ENCODE measurements at regions not wholly inside any gene's neighbourhood (a gene's known extent, or its start where the extent isn't known, plus 50 kb on each side); places are given as distances from the start of the nearest gene placed in this dataset.

DNA sequence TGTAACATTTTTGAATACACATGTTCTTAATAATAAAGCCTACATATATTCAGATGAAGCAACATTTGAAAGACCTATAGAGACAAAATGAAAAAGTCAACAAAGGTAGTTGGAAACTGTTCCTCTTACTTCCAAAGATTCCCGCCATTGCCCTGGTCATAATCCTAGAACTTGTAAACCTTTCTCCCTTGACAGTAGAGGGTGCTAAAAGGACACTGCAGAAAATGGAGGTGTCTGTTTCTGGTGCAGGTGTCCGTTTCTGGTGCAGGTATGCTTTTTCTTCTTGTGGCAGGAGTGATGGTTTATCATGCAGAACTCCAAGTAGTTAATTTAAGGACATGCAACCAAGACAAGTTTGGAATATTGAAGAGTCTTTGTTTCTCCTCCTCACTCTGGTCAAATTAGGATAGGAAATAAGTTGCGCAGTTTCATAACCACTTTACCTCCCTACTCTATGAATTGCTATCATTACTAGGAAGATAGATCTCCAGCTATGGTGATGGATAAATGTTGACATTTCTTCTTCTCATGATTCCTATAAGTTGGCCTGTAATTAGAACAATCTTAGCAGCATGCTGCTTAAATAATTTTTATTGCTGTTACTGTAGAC lies 56.0 kb upstream of the FAM174A start:
- DNase-seq: no peak

- no peak for DNase-seq
Observed at GRCh38 chr5:100472091-100472490, 63.1 kb upstream of the FAM174A start.

DNA sequence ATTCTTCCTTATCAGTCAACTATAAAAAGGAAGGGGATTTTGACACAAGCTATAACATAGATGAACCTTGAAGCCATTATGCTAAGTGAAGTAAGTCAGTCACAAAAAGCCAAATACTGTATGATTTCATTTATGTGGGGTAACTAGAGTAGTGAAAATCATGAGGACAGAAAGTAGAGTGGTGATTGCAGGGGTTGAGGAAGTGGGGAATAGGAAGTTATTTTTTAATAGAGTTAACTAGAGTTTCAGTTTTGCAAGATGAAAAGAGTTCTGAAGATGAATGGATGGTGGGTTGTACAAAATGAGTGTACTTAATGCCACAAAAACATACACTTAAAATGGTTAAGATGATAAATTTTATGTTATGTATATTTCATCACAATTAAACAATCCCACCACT lies 65.4 kb upstream of the FAM174A start:
- DNase-seq: no peak

- DNase-seq: no peak
Observed at GRCh38 chr5:100464418-100464817, 70.8 kb upstream of the FAM174A start.

GRCh38 chr5:100456615-100457014 lies 78.6 kb upstream of the FAM174A start:
- DNase-seq: no peak

DNA sequence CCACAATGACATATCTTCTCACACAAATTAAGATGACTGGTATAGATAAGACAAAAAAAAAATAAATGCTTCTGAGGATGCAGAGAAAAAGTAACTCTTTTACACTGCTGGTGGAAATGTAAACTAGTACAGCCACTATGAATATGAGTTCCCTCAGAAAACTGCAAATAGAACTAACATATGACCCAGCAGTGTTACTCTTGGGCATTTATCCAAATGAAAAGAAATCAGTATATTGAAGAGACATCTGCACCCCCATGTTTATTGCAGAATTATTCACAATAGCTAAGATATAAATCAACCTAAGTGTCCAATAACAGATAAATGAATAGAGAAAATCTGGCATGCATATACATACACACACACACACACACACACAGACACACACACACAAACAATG lies 83.0 kb upstream of the FAM174A start:
- peak in 1 of 2 donors; percentile 15 for DNase-seq

DNA sequence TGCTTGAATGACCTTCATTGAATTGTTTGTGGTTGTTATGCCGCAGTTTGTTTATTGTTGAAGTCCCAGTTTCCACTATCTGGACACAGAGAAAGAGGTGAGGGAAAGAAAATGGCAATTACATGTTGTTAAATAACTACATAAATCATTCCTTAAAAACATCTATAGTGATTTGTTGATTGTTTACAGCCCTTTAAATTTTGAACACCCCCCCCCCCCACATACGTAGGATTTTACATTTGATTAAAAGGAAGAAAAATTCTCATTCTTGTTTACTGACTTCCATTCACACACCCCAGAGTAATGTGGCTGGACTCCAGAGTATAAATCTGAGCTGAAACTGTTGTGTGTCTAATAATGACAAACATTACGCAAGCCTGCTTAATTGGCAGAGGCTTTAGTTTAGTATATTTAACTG lies 87.1 kb upstream of the FAM174A start:
- DNase-seq: peak; percentile 62 to 70

- DNase-seq: no peak
Observed at GRCh38 chr5:100446879-100447430, 88.2 kb upstream of the FAM174A start.

GRCh38 chr5:100444961-100445360 lies 90.2 kb upstream of the FAM174A start:
- no peak for DNase-seq

- DNase-seq: no peak
Observed at GRCh38 chr5:100434815-100435214, 100.4 kb upstream of the FAM174A start.

DNA sequence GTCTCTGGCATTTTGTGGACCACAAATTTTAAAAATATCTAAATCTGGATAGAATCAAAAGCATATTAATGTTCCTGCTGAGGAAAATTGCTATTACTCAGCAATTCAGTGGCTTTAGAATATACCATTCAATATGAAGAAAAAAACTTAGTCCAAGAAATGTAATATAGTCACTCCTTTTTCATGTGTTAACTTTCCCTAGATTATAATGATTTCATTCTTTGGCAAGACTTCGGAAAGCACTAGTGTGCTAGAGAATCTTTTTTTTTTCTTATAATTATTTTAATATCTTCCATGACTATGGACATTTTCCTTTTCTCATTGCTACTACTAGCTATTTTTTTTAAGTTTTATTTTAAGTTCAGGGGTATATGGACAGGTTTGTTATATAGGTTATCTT lies 102.4 kb upstream of the FAM174A start:
- no peak for DNase-seq

DNA sequence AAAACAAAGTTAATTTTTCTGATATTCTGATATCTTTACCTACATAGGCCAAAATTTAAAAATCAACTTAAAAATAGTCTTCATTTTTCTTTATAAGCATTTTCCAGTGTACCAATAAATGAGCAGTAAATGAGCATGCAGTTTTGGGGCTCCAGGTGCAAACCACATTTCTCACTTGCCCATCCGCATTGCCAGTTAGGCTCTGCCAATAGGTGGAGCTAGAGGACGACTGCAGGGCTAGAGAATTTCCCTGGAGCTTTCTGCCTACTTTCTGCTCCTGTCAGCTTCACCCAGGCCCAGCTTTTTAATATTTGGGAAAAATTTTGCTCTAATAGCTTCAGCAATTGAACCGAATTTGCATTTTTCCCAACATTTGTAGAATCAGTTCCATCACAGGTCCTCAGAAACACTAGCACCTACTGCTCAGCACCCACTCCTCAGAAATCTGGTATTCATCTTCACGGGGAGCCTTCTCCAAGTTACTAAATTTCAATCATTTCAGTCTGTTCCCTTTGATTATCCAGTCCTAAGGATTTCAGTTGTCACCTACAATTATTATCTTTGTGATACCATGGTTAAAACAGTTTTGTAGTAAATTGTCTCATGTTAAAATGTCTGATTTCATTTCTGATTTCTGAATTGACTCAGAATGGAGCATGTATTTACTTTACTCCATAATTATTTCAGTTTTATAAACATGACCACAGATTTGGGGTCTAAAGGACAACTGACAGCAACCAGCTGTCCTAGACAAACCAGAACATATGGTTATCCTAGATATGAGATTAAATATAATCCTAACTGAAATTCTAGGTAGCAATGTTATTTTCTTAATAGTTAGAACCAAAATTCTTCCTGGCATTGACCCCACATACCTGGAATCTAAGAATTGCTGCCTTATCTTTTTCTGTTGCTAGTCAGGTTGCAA lies 104.6 kb upstream of the FAM174A start:
- DNase-seq: peak; percentile 31 to 47

DNA sequence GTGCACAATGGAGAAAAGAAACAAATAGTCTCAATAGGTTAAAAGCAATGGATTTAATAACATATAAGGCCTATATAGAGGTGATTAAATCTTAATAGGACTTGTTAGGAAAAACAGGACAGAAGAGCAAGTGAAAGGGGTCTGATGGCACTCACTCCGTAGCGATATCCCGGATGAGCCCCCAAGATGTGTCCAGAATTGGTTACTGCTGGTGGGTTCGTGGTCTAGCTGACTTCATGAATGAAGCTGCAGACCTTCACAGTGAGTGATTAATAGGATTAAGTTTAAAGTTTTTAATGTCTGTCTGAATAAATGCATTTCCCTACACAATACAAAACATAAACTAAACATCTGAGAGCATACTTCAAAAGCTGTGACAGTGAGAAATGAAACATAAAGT lies 110.4 kb upstream of the FAM174A start:
- DNase-seq: no peak

GRCh38 chr5:100424017-100424416 lies 111.2 kb upstream of the FAM174A start:
- DNase-seq: no peak

DNA sequence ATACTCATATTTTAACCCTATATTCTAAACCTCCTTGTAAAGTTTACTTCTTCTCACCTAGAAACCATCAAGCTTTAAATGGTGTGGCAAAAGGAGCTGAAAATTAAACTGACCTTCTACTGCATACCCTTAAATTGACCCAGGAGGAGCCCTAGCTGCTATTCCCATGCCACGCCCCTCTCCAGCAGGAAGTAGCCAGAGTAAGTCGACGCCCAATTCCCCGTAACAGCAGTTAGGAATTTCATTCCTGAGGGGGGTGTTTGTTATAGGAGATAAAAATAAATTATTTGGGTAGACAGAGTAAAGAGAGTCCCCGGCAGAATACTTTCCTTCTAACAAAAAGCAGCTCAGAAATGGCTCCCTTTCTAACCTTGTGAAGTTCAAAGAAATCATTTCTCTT lies 111.8 kb upstream of the FAM174A start:
- no peak for DNase-seq

DNA sequence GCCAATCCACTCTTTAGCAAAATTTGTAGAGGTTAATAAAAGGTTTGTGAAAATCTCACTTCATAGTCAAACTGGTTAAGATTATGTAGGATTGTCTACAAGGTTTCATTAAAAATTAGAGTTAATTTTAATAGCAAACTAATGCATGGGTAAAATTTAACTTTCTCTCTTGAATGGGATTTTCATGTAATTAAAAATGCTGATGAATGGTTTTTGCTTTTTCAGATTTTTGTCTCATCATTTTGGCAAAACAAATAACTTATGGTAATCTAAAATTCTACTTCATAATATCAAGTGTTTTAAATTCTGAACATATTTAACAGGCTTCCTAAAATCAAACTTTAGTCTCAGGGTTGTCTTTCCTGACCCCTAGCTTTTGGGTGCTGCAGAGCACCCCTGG lies 113.8 kb upstream of the FAM174A start:
- DNase-seq: no peak

DNA sequence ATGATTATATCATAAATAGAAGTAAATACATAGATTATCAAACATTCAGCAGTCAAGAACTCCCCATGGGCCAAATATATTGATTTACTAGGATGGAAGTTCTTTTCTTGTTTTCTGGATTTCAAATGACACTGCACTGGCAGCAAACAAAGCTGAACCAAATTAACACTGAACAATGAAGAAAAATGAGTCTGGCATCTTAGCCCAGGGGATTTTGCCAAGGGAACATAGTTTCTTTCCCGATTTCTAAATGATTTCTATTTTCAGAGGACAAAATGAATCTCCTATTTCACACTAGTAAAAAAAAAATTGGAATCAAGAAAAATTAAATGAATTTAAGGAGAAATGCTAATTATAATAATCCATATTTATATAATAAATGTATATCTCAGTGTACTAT lies 116.9 kb upstream of the FAM174A start:
- no peak for DNase-seq

- peak; percentile 54 to 68 for DNase-seq
Observed at GRCh38 chr5:100409660-100410151, 125.5 kb upstream of the FAM174A start.

- no peak for DNase-seq
Observed at GRCh38 chr5:100407053-100407452, 128.1 kb upstream of the FAM174A start.

- DNase-seq: peak in 1 of 2 donors; percentile 41
Observed at GRCh38 chr5:100406640-100407039, 128.5 kb upstream of the FAM174A start.

- peak in 1 of 2 donors; percentile 23 for DNase-seq
Observed at GRCh38 chr5:100402071-100402470, 133.1 kb upstream of the FAM174A start.

- no peak for DNase-seq
Observed at GRCh38 chr5:100401149-100401548, 134.0 kb upstream of the FAM174A start.

GRCh38 chr5:100398815-100399214 lies 136.4 kb upstream of the FAM174A start:
- peak; percentile 77 to 83 for DNase-seq
